HEK293 (cell line): ENCODE measurements at regions not wholly inside any gene's neighbourhood (a gene's known extent, or its start where the extent isn't known, plus 50 kb on each side); places are given as distances from the start of the nearest gene placed in this dataset.
"Not testable (repeated sequence)": the region's sequence is repeated elsewhere in the genome, so short reads cannot be mapped to it uniquely, and the experiment has no call there.

Experiments used
- CTCF ChIA-PET: fragments of 350-600 bp; formaldehyde crosslinking; extraction: SDS; loops from one replicate; lab custom pipeline; 2021; ENCODE audit warnings: antibody characterized with exemption; lab: Yijun Ruan, JAX
- POLR2A ChIA-PET: fragments of 300-600 bp; formaldehyde crosslinking; extraction: SDS; loops from one replicate; lab custom pipeline; 2020; ENCODE audit warnings: antibody characterized with exemption, inconsistent platforms; lab: Yijun Ruan, JAX
- H3K27ac ChIP-seq: fragments of 200-500 bp; sonication (Bioruptor generic); 2 replicates; pipeline ENCODE4 v1.5.1; 2014; ENCODE audit warnings: low read depth, low read length, control low read depth, inconsistent platforms; ENCODE audit errors: extremely low read depth
- H3K36me3 ChIP-seq, 2 experiments: fragments of 200-500 bp in 1 of 2; sonication (Bioruptor generic) in 1 of 2; 1 replicate in 1 of 2; 2 replicates in 1 of 2; pipeline ENCODE4 v1.5.1; 2014 to 2017; ENCODE audit warnings: inconsistent platforms in 2 of 2, low read length in 2 of 2; ENCODE audit not compliant: control insufficient read depth in 2 of 2, insufficient read depth in 1 of 2
- H3K4me1 ChIP-seq: fragments of 200-500 bp; sonication (Bioruptor generic); 2 replicates; pipeline ENCODE4 v1.5.1; 2014; ENCODE audit warnings: mild to moderate bottlenecking, low read length, inconsistent platforms; ENCODE audit not compliant: control insufficient read depth, insufficient read depth
- H3K4me3 ChIP-seq: 2 replicates; pipeline ENCODE4 v1.5.1; 2011; ENCODE audit warnings: low read depth, mild to moderate bottlenecking, control low read depth, low read length, moderate library complexity
- H3K9me3 ChIP-seq: fragments of 200-500 bp; sonication (Bioruptor generic); 2 replicates; pipeline ENCODE4 v1.5.1; 2014; ENCODE audit warnings: low read depth, low read length, inconsistent platforms; ENCODE audit not compliant: control insufficient read depth, insufficient read depth
- GLIS2 ChIP-seq: fragments of 450-650 bp; formaldehyde crosslinking; IDR thresholded peaks from 2 replicates; pipeline ENCODE4 v1.5.1; 2016; ENCODE audit warnings: missing biosample characterization, missing genetic modification characterization
- OVOL3 ChIP-seq: fragments of 450-650 bp; formaldehyde crosslinking; IDR thresholded peaks from 2 replicates; pipeline ENCODE4 v1.5.1; 2016; ENCODE audit warnings: missing biosample characterization, missing genetic modification characterization
- PBX3 ChIP-seq: sonication (generic); formaldehyde crosslinking; IDR thresholded peaks from 2 replicates; pipeline ENCODE4 v1.8.1; 2022; ENCODE audit warnings: mild to moderate bottlenecking, moderate library complexity, missing genetic modification reagents
- REST ChIP-seq: fragments of 450-650 bp; formaldehyde crosslinking; IDR thresholded peaks from 2 replicates; pipeline ENCODE4 v1.5.1; 2016; ENCODE audit warnings: missing biosample characterization, missing genetic modification characterization
- SETDB1 ChIP-seq: IDR thresholded peaks from one replicate; pipeline ENCODE4 v1.6.1; 2017; ENCODE audit warnings: mild to moderate bottlenecking, low read length, moderate library complexity, mixed read lengths; ENCODE audit not compliant: insufficient read length
- SP2 ChIP-seq: fragments of 450-650 bp; formaldehyde crosslinking; IDR thresholded peaks from 2 replicates; pipeline ENCODE4 v1.5.1; 2016; ENCODE audit warnings: missing biosample characterization, missing genetic modification characterization
- ZFP3 ChIP-seq: fragments of 450-650 bp; formaldehyde crosslinking; IDR thresholded peaks from 2 replicates; pipeline ENCODE4 v1.5.1; 2016; ENCODE audit warnings: low read depth, missing biosample characterization, missing genetic modification characterization
- ZNF114 ChIP-seq: fragments of 450-650 bp; formaldehyde crosslinking; IDR thresholded peaks from 2 replicates; pipeline ENCODE4 v1.5.0; 2017; ENCODE audit warnings: missing biosample characterization, missing genetic modification characterization
- ZNF132 ChIP-seq: fragments of 450-650 bp; formaldehyde crosslinking; IDR thresholded peaks from 2 replicates; pipeline ENCODE4 v1.5.1; 2017; ENCODE audit warnings: missing biosample characterization, missing genetic modification characterization, borderline replicate concordance
- ZNF280D ChIP-seq: fragments of 450-650 bp; formaldehyde crosslinking; IDR thresholded peaks from 2 replicates; pipeline ENCODE4 v1.5.1; 2016; ENCODE audit warnings: missing biosample characterization, missing genetic modification characterization
- ZNF449 ChIP-seq: fragments of 450-650 bp; formaldehyde crosslinking; IDR thresholded peaks from 2 replicates; pipeline ENCODE4 v1.5.1; 2017; ENCODE audit warnings: missing biosample characterization, mild to moderate bottlenecking, missing genetic modification characterization, moderate library complexity
- ZNF48 ChIP-seq: fragments of 450-650 bp; formaldehyde crosslinking; IDR thresholded peaks from 2 replicates; pipeline ENCODE4 v1.5.1; 2016; ENCODE audit warnings: missing biosample characterization, missing genetic modification characterization
- ZNF830 ChIP-seq: fragments of 450-650 bp; IDR thresholded peaks from 2 replicates; pipeline ENCODE4 v1.5.0; 2018; ENCODE audit warnings: missing biosample characterization, missing genetic modification characterization, low read depth, mild to moderate bottlenecking, moderate library complexity
- TF ChIP-seq, protein P1 (sequence below): fragments of 450-650 bp; IDR thresholded peaks from 2 replicates; pipeline ENCODE4 v1.5.1; 2018; ENCODE audit warnings: missing biosample characterization, mild to moderate bottlenecking, missing genetic modification characterization

GRCh38 chr4:170801771-170802170, 712.0 kb upstream of the AADAT start (continued):
- TF ChIP-seq ZNF449 (tag by site-specific recombination) (no peak), ZNF114 (tag by site-specific recombination) (no peak), GLIS2 (tag by site-specific recombination) (no peak), REST (tag by site-specific recombination) (no peak), SETDB1 (no peak)

- Histone ChIP-seq H3K27ac (no peak overlapping the region), H3K9me3 (no peaks in the 10 kb centered on the region), H3K36me3 (no peaks in the 10 kb centered on the region), H3K4me1 (no peaks in the 10 kb centered on the region), H3K4me3 (no peak overlapping the region)
- CTCF ChIA-PET = no interaction called here
- POLR2A ChIA-PET = no interaction called here
- TF ChIP-seq, protein P1, sequence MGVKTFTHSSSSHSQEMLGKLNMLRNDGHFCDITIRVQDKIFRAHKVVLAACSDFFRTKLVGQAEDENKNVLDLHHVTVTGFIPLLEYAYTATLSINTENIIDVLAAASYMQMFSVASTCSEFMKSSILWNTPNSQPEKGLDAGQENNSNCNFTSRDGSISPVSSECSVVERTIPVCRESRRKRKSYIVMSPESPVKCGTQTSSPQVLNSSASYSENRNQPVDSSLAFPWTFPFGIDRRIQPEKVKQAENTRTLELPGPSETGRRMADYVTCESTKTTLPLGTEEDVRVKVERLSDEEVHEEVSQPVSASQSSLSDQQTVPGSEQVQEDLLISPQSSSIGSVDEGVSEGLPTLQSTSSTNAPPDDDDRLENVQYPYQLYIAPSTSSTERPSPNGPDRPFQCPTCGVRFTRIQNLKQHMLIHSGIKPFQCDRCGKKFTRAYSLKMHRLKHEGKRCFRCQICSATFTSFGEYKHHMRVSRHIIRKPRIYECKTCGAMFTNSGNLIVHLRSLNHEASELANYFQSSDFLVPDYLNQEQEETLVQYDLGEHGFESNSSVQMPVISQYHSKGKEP (tag by site-specific recombination) = no peak
- no peak for TF ChIP-seq ZNF280D
- TF ChIP-seq ZNF48 (tag by site-specific recombination) = no peak
- no peak for TF ChIP-seq ZFP3 (tag by site-specific recombination)
- no peak for TF ChIP-seq PBX3 (CRISPR knock-in tag)
- no peak for TF ChIP-seq ZNF132 (tag by site-specific recombination)
- TF ChIP-seq SP2 = no peak
- no peak for TF ChIP-seq OVOL3 (tag by site-specific recombination)
- TF ChIP-seq ZNF830 (tag by site-specific recombination) = no peak
Observed at GRCh38 chr4:170794525-170794924, 704.8 kb upstream of the AADAT start.

DNA sequence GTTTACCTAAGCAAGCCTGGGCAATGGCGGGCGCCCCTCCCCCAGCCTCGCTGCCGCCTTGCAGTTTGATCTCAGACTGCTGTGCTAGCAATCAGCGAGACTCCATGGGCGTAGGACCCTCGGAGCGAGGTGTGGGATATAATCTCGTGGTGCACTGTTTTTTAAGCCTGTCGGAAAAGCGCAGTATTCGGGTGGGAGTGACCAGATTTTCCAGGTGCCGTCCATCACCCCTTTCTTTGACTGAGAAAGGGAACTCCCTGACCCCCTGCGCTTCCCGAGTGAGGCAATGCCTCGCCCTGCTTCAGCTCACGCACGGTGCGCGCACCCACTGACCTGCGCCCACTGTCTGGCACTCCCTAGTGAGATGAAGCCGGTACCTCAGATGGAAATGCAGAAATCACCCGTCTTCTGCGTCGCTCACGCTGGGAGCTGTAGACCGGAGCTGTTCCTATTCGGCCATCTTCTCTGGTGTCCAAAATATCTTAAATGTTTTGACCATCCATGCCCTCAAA, 698.8 kb upstream of the AADAT start:
- CTCF ChIA-PET, H3K4me1 ChIP-seq, H3K36me3 ChIP-seq, H3K27ac ChIP-seq, H3K4me3 ChIP-seq, POLR2A ChIA-PET, H3K9me3 ChIP-seq: not testable (repeated sequence)
